ENCODE measurements at regions not wholly inside any gene's neighbourhood (a gene's known extent, or its start where the extent isn't known, plus 50 kb on each side); places are given as distances from the start of the nearest gene placed in this dataset.

DNA sequence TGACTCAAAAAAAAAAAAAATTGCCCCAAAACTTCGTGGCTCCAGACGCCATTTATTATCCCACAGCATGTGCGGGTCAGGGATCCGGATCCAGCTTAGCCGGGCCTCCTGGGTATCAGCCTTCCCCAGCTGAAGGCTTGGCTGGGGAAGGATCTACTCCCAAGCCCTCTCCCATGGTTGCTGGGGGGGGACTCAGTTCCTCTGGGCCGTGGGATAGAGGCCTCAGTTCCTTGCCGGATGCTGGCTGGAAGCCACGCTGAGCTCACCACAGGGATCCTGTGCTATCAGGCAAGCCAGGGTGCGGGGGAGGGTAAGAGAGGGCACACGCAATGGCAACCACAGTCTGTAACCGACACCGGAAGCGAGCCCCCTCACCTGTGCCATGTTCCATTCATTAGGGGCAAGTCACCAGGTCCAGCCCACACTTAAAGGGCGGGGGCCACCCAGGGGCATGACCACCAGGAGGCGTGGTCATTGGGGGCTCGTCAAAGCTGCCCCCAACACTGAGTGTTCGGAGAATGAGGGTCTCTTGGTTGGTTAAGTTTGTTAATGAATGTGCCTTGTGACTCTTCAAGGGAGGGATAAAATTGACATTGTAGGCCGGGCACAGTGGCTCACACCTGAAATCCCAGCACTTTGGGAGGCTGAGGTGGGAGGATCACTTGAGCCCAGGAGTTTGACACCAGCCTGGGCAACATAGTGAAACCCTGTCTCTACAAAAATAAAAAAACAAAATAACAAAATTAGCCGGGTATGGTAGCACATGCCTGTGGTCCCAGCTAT is 210.0 kb upstream of the GSE1 start:
- no peak overlapping the region; a peak in 1 of 7 replicates for H3K27ac Mint-ChIP-seq
- Histone ChIP-seq H3K79me2 (ENCODE audit: insufficient read depth, low read length) (no peaks in the 10 kb centered on the region), H3K23ac (ENCODE audit: insufficient read length, low read depth, low read length) (no peak overlapping the region), H3K27me3 (ENCODE audit: insufficient read depth, low read length) (no peaks in the 10 kb centered on the region), H4K20me1 (ENCODE audit: control insufficient read depth, insufficient read depth, insufficient read length) (no peaks in the 10 kb centered on the region), H2BK20ac (ENCODE audit: low read depth, low read length, poor library complexity, severe bottlenecking) (no peak overlapping the region), H3K14ac (ENCODE audit: insufficient read depth, low read length) (peak overlapping the region; percentile 64; the same call in 1 of the 2 replicates), H2AFZ (ENCODE audit: low read length) (no peak overlapping the region), H2BK15ac (ENCODE audit: low read depth, low read length) (no peak overlapping the region), H3K9me3 (ENCODE audit: control insufficient read depth, low read depth, low read length) (no peaks in the 10 kb centered on the region), H3K4ac (ENCODE audit: low read depth, low read length) (no peak overlapping the region), H3T11ph (ENCODE audit: low read length) (no peak overlapping the region), H4K8ac (replicated peaks; ENCODE audit: insufficient read length, low read depth, low read length) (no peak overlapping the region), H2BK12ac (ENCODE audit: insufficient read length, low read depth, low read length) (no peak overlapping the region), H3K27ac (ENCODE audit: insufficient read length, low read depth, low read length) (no peak overlapping the region), H2AK5ac (ENCODE audit: insufficient read length, low read length) (no peak overlapping the region), H3K79me1 (ENCODE audit: insufficient read depth, low read depth, low read length, poor library complexity, severe bottlenecking) (no peaks in the 10 kb centered on the region), H2BK120ac (ENCODE audit: low read depth, low read length, poor library complexity, severe bottlenecking) (no peak overlapping the region), H3K9ac (ENCODE audit: extremely low read depth, insufficient read length, low read length) (no peak overlapping the region), H4K91ac (ENCODE audit: insufficient read length, low read depth, low read length) (no peak overlapping the region), H3K4me2 (ENCODE audit: insufficient read depth, insufficient read length, low read length) (no peak overlapping the region), H3K23me2 (ENCODE audit: insufficient read length, low read depth, low read length, poor library complexity, severe bottlenecking) (no peaks in the 10 kb centered on the region), H4K5ac (ENCODE audit: insufficient read length, low read depth, low read length) (no peak overlapping the region), H2BK5ac (ENCODE audit: insufficient read length, low read length) (no peak overlapping the region), H3K18ac (ENCODE audit: insufficient read length, low read depth, low read length) (no peak overlapping the region), H3K56ac (ENCODE audit: insufficient read length, low read depth, low read length) (no peak overlapping the region), H3K4me1 (ENCODE audit: insufficient read depth, low read length) (peaks cover 3% of the 10 kb centered on the region; the same call in 1 of the 2 replicates)
- WGBS (ENCODE audit: extremely low coverage, insufficient read length, low lambda C conversion rate): no CpG with 5 or more reads among the region's 19 CpGs
- H3K4me3 Mint-ChIP-seq: no peak overlapping the region
- H3K27me3 Mint-ChIP-seq (ENCODE audit: low read depth): peaks cover 5% of the 10 kb centered on the region; the same call in 1 of the 2 replicates
- 0 out of 3 replicates have a peak, but pooled peaks have one; percentile 12 for TF ChIP-seq CTCF (conservative IDR thresholded peaks at IDR 0.05)
- no peaks in the 10 kb centered on the region; a peak in 1 of 5 replicates for H3K9me3 Mint-ChIP-seq
- DNase-seq: no peak
- peaks cover 16% of the 10 kb centered on the region in 2 experiments for H3K4me1 Mint-ChIP-seq
- no peaks in the 10 kb centered on the region for H3K36me3 Mint-ChIP-seq (ENCODE audit: insufficient read depth in 1 of 3, low read depth in 3 of 3)

Data from H9 (cell line).